Activated CD8-positive, alpha-beta memory T cell treated with anti-CD3 and anti-CD28 coated beads for 24 hours (primary cell): ENCODE measurements at regions not wholly inside any gene's neighbourhood (a gene's known extent, or its start where the extent isn't known, plus 50 kb on each side); places are given as distances from the start of the nearest gene placed in this dataset.

Source experiments
- DNase-seq: peaks from one replicate; pipeline ENCODE4 v3.0.0-alpha.2; 2020

GRCh38 chr10:25661632-25662031 is 272.4 kb upstream of the MYO3A start:
- DNase-seq, result no peak

- no peak for DNase-seq
Measured at GRCh38 chr10:25666276-25666675, 267.8 kb upstream of the MYO3A start.

- DNase-seq, result no peak
Measured at GRCh38 chr10:25675204-25675603, 258.8 kb upstream of the MYO3A start.

DNA sequence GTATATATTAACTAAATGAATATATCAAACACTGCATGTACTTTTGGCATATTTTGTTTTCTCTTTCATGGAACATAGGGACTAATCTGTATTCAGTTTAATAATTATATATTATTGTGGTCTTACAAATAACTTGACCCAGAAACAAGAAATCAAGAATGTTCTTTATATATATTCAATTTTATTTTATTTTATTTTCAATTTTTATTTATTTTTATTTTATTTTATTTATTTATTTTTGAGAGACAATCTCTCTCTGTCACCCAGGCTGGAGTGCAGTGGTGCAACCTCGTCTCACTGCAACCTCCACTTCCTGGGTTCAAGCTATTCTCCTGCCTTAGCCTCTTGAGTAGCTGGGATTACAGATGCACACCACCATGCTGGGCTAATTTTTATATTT is 258.4 kb upstream of the MYO3A start:
- no peak for DNase-seq

- DNase-seq, result no peak
Measured at GRCh38 chr10:25678220-25678619, 255.8 kb upstream of the MYO3A start.

- no peak for DNase-seq
Measured at GRCh38 chr10:25678666-25679065, 255.4 kb upstream of the MYO3A start.

GRCh38 chr10:25682203-25682851 is 251.7 kb upstream of the MYO3A start:
- no peak for DNase-seq

DNA sequence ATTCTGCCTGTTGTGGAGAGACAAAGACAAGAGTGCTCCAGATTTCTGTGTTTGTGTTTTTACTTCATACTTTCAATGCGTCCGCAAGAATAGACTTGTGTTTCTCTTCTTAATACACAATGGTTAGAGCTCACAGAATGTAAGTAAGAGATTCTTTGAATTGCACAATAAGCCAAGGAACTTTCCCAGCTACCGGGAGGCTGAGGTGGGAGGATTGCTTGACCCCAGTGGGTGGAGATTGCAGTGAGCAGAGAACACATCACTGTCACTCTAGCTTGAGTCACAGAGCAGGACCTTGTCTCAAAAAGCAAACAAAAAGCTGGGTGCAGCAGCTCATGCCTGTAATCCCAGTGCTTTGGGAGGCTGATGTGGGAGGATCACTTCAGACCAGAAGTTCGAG is 250.7 kb upstream of the MYO3A start:
- DNase-seq, result no peak

DNA sequence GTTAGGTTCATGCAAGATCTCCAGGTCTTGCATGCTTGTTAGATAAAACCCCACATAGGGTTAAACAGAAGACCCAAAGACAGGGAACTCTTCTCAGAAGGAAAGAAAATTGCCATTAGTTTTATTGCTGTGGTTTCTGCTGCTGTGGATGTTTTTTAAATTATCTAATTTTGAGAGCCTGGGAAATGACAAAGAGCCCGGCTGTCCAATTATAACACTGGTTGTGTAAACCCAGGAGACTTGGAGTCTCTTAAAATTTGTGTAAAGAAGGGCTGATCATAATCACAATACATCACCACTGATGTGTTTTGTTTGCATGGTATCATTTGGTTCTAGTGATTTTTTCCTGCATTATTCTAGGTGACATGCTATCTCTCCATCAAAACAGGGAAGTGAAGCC is 246.5 kb upstream of the MYO3A start:
- DNase-seq, result no peak

GRCh38 chr10:25689346-25690100 is 244.5 kb upstream of the MYO3A start:
- no peak for DNase-seq

DNA sequence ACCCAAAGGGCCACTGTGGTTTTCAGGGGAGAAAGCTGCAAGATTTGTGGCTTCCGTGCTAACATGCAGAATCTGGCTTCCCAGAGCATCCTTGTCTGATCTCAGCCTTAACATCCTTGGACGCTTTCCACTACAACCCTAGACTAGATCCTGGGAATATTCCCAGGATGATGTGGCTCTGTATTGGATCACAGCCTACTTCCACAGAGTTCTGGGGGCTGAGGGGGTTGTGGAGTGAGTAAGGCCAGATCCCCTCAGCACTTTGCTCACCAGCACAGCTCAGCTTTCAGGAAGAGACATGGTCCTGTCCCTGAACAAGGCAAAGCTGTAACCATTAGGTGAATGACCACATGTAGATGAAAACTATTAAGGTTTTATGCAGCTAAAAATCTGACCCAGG is 241.3 kb upstream of the MYO3A start:
- DNase-seq, result no peak

- DNase-seq, result no peak
Measured at GRCh38 chr10:25694206-25694933, 239.7 kb upstream of the MYO3A start.

- DNase-seq, result no peak
Measured at GRCh38 chr10:25694971-25695370, 239.1 kb upstream of the MYO3A start.

GRCh38 chr10:25695586-25695985 is 238.4 kb upstream of the MYO3A start:
- DNase-seq, result no peak

- no peak for DNase-seq
Measured at GRCh38 chr10:25696013-25696708, 237.9 kb upstream of the MYO3A start.

DNA sequence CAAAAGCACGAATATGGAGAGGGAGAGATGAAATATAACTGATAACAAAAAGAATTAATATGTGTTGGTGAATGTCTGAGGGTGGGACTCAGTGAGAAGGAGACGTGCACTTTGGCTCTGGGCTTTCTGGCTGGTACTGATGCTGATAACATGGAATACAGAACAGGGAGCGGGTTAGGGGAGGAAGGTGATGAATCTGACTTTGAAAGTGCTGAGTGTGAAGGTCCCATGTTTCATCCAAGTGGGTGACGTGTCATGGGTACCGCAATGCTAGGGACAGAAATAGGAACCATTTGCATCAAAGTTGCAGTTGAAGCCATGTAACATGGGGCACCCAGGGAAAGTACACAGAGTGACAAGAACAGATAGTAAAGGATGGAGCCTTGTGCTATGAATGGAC is 236.6 kb upstream of the MYO3A start:
- no peak for DNase-seq

GRCh38 chr10:25698638-25699037 is 235.4 kb upstream of the MYO3A start:
- no peak for DNase-seq

DNA sequence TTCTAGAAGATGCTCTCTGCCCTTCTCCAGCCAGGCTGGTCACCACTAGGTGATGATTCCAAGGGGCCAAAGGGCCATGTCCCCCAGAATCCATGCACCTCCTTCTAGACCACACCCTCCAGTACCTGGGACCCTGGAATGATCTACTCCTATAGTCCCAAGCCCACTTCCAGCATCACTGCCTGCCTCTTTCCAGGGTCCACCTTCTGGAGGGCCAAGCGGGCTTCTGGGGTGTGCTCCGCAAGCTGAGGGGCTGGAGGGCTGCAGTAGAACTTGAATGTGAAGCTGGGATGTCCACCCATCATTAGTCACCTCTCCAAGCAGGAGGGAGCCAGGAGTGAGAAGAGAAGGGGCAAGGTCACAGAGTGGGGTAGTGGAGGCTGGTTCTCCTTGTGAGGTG is 234.4 kb upstream of the MYO3A start:
- no peak for DNase-seq

GRCh38 chr10:25701652-25702051 is 232.4 kb upstream of the MYO3A start:
- no peak for DNase-seq

DNA sequence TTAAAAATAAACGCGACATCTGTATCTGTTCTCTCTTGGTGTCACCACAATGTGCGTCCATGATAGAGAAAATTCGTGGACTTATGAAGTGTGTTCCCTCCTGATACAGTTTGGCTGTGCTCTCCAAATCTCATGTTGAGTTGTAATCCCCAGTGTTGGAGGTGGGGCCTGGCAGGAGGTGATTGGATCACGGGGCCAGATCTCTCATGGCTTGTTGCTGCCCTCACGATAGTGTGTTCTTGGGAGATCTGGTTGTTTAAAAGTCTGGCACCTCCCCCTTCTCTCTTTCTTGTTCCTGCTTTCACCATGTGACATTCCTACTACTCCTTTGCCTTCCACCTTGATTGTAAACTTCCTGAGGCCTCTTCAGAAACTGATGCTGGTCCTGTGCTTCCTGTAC is 229.4 kb upstream of the MYO3A start:
- no peak for DNase-seq

DNA sequence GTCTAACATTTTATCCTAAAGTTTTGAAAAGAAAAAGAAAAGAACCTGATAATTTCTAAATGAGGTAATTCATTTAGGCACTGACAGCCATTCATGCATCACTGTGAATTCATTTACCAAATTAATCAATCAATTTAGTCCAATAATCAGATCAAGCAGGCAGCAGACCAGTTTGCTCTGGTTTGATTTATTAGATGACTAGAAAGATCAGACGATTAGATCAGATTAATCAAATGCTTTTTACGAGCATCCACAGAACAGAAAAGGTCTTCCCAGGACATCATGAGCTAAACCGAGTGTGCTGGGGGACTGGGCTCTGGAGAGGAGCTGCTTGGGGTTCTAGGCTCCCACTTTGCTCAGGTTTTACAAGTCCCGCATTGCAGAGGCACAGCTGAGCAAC is 226.5 kb upstream of the MYO3A start:
- DNase-seq, result no peak

DNA sequence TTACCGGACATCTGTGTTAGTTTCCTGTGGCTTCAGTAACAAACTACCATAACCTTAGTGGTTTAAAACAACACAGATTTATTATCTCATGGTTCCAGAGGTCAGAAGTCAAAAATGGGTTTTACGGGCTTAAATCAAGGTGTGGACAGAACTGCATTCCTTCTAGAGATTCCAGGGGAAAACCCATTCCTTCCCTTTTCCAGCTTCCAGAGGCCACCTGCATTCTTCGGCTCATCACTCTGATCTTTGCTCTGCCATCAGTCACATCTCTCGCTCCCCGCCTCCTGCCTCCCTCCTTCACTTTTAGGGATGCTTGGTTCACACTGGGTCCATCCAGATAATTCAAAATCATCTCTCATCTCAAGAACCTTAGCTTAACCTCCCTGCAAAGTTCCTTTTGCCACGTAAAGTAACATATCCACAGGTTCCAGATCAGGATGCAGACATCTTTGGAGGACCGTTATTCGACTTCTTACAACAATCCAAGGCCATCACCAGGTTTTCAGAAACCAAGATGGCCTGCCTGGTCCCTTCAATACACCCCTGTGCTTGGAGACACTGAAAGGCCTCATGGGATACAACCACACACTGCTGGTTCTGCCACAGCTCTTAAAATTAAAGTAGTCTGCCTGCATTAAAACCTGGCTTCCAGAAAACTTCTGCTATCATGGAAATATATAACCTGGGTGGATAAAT is 225.9 kb upstream of the MYO3A start:
- no peak for DNase-seq

GRCh38 chr10:25713894-25714240 is 220.2 kb upstream of the MYO3A start:
- DNase-seq, result no peak
